ENCODE measurements at regions not wholly inside any gene's neighbourhood (a gene's known extent, or its start where the extent isn't known, plus 50 kb on each side); places are given as distances from the start of the nearest gene placed in this dataset.

DNA sequence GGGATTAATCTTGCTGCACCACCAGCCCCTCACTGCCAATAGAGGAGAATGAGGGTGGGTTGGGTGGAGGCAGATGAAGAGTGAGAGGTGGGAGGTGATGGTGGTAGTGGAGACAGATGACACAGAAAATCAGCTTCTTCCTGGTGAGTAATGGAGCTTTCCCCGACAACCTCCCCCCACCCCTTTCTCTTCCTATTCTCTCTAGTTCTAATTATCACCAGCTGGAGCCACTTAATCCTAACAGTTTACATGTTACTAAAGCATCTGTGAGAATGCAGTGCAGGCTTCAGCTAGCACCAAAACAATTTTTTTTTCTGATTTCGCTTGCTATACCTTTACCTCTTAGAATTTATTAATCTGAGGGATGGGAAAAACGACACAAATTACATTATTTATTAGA lies 116.1 kb upstream of the DNAJC19 start:
- H3K27ac ChIP-seq (ENCODE audit: low read depth in 1 of 2, low read length in 2 of 2): no peak overlapping the region
- H3K9ac ChIP-seq (ENCODE audit: low read depth in 1 of 2, low read length in 2 of 2): no peak overlapping the region
- H3K9me3 ChIP-seq (ENCODE audit: control insufficient read depth in 4 of 4, low read length in 3 of 4): peaks cover 0 to 5% (median 0%) of the 10 kb centered on the region in 4 donors
- no peaks in the 10 kb centered on the region for H3K4me1 ChIP-seq (ENCODE audit: control insufficient read depth in 4 of 4, insufficient read depth in 4 of 4, low read length in 3 of 4)
- no peaks in the 10 kb centered on the region for H3K36me3 ChIP-seq (ENCODE audit: control insufficient read depth in 4 of 4, insufficient read depth in 3 of 4, low read depth in 1 of 4, low read length in 3 of 4)
- H3K4me3 ChIP-seq (ENCODE audit: low read depth in 1 of 3, low read length in 3 of 3): no peak overlapping the region
- 60% methylated on average over 3 of the region's 3 CpGs for WGBS
- TF ChIP-seq SP1 (IDR thresholded peaks at IDR 0.05): no peak
- no peak for TF ChIP-seq TAF1 (conservative IDR thresholded peaks at IDR 0.05)
- no peak for TF ChIP-seq HNF4A (conservative IDR thresholded peaks at IDR 0.05)
- TF ChIP-seq, protein P1, sequence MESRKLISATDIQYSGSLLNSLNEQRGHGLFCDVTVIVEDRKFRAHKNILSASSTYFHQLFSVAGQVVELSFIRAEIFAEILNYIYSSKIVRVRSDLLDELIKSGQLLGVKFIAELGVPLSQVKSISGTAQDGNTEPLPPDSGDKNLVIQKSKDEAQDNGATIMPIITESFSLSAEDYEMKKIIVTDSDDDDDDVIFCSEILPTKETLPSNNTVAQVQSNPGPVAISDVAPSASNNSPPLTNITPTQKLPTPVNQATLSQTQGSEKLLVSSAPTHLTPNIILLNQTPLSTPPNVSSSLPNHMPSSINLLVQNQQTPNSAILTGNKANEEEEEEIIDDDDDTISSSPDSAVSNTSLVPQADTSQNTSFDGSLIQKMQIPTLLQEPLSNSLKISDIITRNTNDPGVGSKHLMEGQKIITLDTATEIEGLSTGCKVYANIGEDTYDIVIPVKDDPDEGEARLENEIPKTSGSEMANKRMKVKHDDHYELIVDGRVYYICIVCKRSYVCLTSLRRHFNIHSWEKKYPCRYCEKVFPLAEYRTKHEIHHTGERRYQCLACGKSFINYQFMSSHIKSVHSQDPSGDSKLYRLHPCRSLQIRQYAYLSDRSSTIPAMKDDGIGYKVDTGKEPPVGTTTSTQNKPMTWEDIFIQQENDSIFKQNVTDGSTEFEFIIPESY (IDR thresholded peaks at IDR 0.05): no peak
- no peak for TF ChIP-seq FOXA2 (IDR thresholded peaks at IDR 0.05)
- TF ChIP-seq, protein P2, sequence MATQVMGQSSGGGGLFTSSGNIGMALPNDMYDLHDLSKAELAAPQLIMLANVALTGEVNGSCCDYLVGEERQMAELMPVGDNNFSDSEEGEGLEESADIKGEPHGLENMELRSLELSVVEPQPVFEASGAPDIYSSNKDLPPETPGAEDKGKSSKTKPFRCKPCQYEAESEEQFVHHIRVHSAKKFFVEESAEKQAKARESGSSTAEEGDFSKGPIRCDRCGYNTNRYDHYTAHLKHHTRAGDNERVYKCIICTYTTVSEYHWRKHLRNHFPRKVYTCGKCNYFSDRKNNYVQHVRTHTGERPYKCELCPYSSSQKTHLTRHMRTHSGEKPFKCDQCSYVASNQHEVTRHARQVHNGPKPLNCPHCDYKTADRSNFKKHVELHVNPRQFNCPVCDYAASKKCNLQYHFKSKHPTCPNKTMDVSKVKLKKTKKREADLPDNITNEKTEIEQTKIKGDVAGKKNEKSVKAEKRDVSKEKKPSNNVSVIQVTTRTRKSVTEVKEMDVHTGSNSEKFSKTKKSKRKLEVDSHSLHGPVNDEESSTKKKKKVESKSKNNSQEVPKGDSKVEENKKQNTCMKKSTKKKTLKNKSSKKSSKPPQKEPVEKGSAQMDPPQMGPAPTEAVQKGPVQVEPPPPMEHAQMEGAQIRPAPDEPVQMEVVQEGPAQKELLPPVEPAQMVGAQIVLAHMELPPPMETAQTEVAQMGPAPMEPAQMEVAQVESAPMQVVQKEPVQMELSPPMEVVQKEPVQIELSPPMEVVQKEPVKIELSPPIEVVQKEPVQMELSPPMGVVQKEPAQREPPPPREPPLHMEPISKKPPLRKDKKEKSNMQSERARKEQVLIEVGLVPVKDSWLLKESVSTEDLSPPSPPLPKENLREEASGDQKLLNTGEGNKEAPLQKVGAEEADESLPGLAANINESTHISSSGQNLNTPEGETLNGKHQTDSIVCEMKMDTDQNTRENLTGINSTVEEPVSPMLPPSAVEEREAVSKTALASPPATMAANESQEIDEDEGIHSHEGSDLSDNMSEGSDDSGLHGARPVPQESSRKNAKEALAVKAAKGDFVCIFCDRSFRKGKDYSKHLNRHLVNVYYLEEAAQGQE (IDR thresholded peaks at IDR 0.05): no peak
- TF ChIP-seq HNF4G (IDR thresholded peaks at IDR 0.05): no peak
- no peak for TF ChIP-seq EGR1 (IDR thresholded peaks at IDR 0.05; ENCODE audit: low read depth in 2 of 2)
- DNase-seq (ENCODE audit: low spot score): no peak
- no peaks in the 10 kb centered on the region for H3K27me3 ChIP-seq (ENCODE audit: control insufficient read depth in 4 of 4, insufficient read depth in 4 of 4, low read length in 3 of 4)

DNA sequence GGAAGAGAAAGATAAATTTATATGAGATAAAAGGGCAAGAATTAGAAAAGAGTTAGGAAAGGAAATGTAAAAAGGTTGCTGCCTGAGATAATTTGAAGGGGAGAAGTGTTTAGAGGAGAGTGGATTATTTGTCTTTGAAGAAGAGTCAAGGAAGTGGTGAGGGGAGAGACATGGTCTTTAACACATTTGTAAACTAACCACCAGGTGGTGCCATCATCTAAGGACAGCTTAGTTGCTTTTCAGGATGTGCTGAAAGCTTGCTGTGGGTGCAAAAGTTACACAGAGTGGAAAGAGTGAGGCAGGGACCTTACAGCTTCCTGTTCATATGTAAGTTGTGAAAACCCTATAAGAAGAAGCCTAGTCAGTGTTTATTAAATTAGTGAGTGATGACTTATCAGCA lies 114.1 kb upstream of the DNAJC19 start:
- Histone ChIP-seq H3K4me1 (ENCODE audit: control insufficient read depth in 4 of 4, insufficient read depth in 4 of 4, low read length in 3 of 4) (no peaks in the 10 kb centered on the region), H3K9me3 (ENCODE audit: control insufficient read depth in 4 of 4, low read length in 3 of 4) (peaks cover 0 to 5% (median 0%) of the 10 kb centered on the region in 4 donors), H3K9ac (ENCODE audit: low read depth in 1 of 2, low read length in 2 of 2) (no peak overlapping the region), H3K27ac (ENCODE audit: low read depth in 1 of 2, low read length in 2 of 2) (no peak overlapping the region), H3K4me3 (ENCODE audit: low read depth in 1 of 3, low read length in 3 of 3) (no peak overlapping the region), H3K27me3 (ENCODE audit: control insufficient read depth in 4 of 4, insufficient read depth in 4 of 4, low read length in 3 of 4) (no peaks in the 10 kb centered on the region), H3K36me3 (ENCODE audit: control insufficient read depth in 4 of 4, insufficient read depth in 3 of 4, low read depth in 1 of 4, low read length in 3 of 4) (no peaks in the 10 kb centered on the region)
- no peak for DNase-seq (ENCODE audit: low spot score)
- TF ChIP-seq RAD21 (IDR thresholded peaks at IDR 0.05) (peak in 1 of 2 donors; percentile 14), RXRA (IDR thresholded peaks at IDR 0.05) (no peak)

DNA sequence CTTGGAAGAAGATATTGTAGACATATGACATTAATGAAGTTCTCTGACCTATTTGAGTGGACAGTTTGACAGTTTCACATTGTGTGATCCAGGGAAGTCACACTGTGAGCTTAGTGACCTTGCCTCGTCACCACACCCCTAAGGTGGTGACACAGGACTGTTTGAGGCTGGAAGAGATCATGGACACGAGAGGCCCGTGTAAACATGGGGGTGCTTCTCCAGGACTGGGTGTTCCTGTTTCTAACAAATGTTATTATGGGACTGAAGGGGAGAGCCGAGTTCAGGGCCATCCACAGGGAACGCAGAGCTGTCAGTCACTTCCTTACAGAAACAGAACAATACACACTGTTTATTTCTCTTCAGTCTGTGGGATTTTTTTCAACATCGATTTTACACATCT lies 96.5 kb upstream of the DNAJC19 start:
- 70% methylated on average over 6 of the region's 6 CpGs for WGBS
- Histone ChIP-seq H3K4me1 (ENCODE audit: control insufficient read depth in 4 of 4, insufficient read depth in 4 of 4, low read length in 3 of 4) (no peaks in the 10 kb centered on the region), H3K9me3 (ENCODE audit: control insufficient read depth in 4 of 4, low read length in 3 of 4) (no peaks in the 10 kb centered on the region), H3K4me3 (ENCODE audit: low read depth in 1 of 3, low read length in 3 of 3) (no peak overlapping the region), H3K27me3 (ENCODE audit: control insufficient read depth in 4 of 4, insufficient read depth in 4 of 4, low read length in 3 of 4) (no peaks in the 10 kb centered on the region), H3K27ac (ENCODE audit: low read depth in 1 of 2, low read length in 2 of 2) (no peak overlapping the region), H3K9ac (ENCODE audit: low read depth in 1 of 2, low read length in 2 of 2) (no peak overlapping the region), H3K36me3 (ENCODE audit: control insufficient read depth in 4 of 4, insufficient read depth in 3 of 4, low read depth in 1 of 4, low read length in 3 of 4) (no peaks in the 10 kb centered on the region)
- no peak for DNase-seq (ENCODE audit: low spot score)
- TF ChIP-seq, protein P3, sequence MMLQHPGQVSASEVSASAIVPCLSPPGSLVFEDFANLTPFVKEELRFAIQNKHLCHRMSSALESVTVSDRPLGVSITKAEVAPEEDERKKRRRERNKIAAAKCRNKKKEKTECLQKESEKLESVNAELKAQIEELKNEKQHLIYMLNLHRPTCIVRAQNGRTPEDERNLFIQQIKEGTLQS (IDR thresholded peaks at IDR 0.05): no peak
- TF ChIP-seq, protein P1 (IDR thresholded peaks at IDR 0.05): no peak
- TF ChIP-seq SP1 (IDR thresholded peaks at IDR 0.05) (no peak), RXRA (IDR thresholded peaks at IDR 0.05) (no peak), TAF1 (conservative IDR thresholded peaks at IDR 0.05) (no peak), RAD21 (IDR thresholded peaks at IDR 0.05) (no peak), JUND (IDR thresholded peaks at IDR 0.05) (no peak), GABPA (IDR thresholded peaks at IDR 0.05 in 1 of 2, conservative IDR thresholded peaks at IDR 0.05 in 1 of 2) (no peak), FOXA2 (IDR thresholded peaks at IDR 0.05) (no peak), EGR1 (IDR thresholded peaks at IDR 0.05; ENCODE audit: low read depth in 2 of 2) (no peak), HNF4G (IDR thresholded peaks at IDR 0.05) (no peak), FOXA1 (IDR thresholded peaks at IDR 0.05) (no peak), HNF4A (conservative IDR thresholded peaks at IDR 0.05) (no peak), YY1 (IDR thresholded peaks at IDR 0.05) (no peak)
- TF ChIP-seq, protein P4, sequence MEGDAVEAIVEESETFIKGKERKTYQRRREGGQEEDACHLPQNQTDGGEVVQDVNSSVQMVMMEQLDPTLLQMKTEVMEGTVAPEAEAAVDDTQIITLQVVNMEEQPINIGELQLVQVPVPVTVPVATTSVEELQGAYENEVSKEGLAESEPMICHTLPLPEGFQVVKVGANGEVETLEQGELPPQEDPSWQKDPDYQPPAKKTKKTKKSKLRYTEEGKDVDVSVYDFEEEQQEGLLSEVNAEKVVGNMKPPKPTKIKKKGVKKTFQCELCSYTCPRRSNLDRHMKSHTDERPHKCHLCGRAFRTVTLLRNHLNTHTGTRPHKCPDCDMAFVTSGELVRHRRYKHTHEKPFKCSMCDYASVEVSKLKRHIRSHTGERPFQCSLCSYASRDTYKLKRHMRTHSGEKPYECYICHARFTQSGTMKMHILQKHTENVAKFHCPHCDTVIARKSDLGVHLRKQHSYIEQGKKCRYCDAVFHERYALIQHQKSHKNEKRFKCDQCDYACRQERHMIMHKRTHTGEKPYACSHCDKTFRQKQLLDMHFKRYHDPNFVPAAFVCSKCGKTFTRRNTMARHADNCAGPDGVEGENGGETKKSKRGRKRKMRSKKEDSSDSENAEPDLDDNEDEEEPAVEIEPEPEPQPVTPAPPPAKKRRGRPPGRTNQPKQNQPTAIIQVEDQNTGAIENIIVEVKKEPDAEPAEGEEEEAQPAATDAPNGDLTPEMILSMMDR (IDR thresholded peaks at IDR 0.05; ENCODE audit: low read depth, low read length, missing input control): no peak
- TF ChIP-seq, protein P5, sequence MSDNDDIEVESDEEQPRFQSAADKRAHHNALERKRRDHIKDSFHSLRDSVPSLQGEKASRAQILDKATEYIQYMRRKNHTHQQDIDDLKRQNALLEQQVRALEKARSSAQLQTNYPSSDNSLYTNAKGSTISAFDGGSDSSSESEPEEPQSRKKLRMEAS (IDR thresholded peaks at IDR 0.05): no peak
